HG03342 (cell line): ENCODE measurements at regions not wholly inside any gene's neighbourhood (a gene's known extent, or its start where the extent isn't known, plus 50 kb on each side); places are given as distances from the start of the nearest gene placed in this dataset.

ENCODE experiments used
- ATAC-seq: cut with Tn5 transposase; IDR thresholded peaks from one replicate; pipeline ENCODE4 v1.9.1; 2021; ENCODE audit warnings: mild to moderate bottlenecking, moderate library complexity; ENCODE audit not compliant: unreplicated experiment

DNA sequence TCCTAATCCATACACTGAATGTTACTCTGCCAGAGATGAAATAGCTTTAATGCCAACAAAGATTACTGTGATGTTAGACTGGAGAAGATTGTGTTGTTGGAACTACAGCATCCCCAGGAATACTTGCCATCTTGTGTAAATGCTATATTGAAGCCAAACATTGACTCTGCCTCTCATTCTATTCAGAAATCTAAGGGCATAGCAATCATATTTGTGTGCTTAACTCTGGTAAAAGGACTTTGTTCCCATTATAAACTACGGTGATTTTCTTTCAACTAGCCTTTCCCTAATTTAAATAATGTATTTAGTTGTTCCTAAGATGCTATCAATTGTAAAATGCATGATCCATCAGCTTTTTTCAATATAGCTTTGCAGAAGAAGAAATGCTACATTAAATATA lies 498.4 kb upstream of the LRRN3 start:
- no peak for ATAC-seq

DNA sequence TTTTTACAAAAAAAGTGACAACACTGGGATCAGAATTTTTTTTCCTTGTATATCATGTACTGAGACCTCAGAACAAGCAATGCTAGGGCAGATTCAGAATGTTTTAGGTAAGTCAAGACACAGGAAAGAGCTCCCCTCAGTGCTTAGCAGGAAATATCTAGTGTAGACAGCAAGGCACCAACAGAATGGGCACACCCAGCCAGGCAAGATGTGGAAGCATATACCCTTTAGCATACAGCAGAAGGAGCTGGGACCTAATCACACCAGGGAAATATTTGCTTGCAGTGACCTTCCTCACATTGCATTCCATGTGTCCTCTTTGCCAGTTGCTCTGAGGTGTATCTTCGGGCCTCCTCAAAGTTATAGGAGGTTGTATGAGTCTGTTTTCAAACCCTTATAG lies 497.6 kb upstream of the LRRN3 start:
- no peak for ATAC-seq

DNA sequence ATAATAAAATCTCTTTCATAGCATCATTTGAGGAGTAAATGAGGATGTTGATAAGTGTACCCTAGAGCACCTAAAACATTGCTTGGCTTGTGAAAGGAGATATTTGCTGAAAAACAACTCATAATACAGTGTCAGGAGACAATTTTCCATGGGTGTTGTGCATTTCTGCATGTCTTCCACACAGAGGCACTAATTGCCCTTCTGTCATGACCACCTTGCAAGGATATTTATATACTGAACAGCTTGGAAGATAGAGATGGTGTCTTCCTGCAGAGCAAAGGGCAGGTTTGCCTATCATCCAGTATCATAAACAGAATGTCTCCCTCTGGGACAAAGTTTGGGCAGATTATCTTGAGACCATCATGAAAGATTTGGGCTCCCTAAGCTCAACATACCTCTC lies 495.2 kb upstream of the LRRN3 start:
- ATAC-seq: no peak

DNA sequence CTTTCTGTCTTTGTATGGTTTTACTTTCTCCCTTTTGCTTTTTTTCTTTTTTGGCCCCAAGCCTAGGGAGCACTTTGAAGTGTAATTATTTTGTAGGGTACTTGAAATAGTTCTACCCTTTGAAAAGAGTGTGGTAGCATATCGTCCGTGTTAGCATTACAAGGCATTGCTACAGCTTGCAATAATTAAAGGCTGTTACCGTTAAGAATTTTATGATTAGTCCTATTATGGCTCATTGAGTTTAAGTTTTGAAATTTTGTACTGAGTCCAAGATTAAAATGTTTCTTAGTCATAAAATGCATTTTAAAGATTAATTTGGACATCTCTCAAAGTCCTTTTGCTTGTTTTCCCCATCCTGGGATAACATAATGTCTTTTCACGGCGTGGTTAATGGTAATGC lies 490.0 kb upstream of the LRRN3 start:
- no peak for ATAC-seq

DNA sequence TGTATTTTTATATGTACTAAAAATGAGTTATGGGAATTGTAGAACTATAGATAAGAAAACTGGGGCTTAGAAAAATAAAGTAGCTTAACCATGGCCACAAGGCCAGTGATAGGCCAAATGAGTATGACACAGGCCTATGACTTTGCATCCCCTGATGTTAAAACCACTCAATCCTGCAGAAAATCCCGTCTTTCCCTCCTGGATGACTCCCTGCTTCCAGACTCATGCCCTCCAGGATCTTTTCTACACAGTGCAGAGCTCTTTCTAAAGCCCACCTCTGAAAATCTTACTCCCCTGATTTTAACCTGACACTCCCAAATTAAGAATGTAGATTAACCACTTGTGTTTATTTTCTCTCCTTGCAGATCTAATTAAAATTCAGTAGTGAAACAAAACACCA lies 489.2 kb upstream of the LRRN3 start:
- no peak for ATAC-seq

DNA sequence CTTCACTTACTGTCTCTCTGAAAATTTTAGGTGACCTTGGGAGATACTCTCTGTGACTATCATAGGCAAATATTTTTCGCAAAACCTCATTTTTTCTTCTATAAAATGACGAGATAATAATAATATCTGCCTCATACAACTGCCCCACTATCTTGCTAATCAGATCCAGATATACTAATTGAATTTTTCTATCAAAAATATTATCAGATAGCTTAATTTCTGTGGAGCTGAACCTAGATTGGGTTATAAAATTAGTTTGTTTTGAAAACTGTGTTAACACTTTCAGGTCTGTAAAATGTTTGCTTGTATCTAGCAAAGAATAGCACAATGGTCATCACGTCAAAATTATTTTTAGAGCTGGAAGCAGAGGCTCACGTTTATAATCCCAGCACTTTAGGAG lies 486.7 kb upstream of the LRRN3 start:
- ATAC-seq: no peak

DNA sequence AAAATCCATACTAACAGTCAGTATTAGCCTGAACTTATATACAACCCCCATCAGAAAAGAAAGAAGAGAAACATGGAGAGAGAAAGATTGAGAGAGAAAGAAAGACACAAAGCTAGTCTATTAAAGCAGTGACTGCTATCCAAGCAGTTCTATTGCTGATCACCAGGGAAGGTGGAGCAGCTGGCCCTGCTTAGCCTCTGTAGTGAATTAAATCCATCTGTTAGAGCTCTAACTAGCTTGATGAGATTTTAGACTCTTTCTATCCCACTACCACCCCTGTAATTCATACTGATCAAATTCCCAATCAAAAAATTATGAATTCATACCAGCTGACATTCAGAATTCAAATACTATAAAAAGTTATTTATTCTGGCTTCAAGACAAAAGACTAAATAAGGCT lies 486.0 kb upstream of the LRRN3 start:
- no peak for ATAC-seq

DNA sequence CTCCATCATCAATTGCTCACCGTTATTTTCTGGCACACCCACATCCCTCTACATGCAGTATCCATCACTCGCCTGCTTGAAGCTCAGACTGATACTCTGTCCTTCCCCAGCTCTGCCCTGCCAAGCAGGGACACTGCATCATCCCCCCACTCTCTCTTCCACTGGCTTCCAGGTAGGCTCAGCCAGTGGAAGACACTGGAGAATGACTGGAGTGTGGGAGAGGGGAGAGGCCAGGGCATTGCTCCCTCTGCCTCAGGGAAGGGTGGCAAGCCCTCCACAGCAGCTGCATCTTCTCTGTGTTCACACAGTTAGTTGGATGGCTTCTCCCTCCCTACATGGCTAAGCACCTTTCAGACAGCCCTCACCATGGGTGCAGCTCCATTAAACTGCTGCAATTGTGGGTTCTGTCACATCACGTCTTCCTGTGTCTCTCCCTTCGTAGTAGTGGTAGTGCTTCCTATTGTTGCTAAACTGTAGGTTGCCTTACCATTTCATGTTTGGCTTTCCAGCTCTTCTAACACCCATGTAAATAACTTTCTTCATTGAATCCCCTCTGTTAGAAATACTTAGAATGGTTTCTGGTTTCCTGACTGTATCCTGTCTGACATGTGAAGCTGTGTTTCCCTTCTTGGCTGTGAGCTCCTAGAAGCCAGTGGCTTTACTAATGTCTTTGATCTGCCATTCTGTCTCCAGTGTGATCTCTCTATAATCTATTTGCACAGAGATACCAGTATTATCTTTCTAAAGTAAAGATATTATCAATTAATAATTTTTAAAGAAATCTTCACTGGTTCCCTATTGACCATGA lies 483.7 kb upstream of the LRRN3 start:
- ATAC-seq: no peak

DNA sequence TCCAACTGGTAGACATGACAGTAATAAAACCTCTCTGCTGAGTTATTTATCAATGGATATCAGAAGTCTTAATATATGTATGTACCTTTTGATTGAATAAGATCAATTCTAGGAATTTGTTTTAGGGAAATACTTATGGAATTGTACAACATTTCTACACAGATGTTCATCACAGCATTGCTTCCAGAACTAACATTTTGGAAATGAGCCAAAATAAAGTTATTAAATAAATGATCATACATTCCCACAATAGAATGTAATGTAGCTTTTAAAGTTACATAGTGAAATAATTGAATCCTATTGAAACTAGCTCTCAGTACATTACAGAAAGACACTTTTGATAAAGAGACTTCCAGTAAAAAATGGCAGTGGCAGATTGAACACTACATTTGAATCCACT lies 481.6 kb upstream of the LRRN3 start:
- no peak for ATAC-seq

DNA sequence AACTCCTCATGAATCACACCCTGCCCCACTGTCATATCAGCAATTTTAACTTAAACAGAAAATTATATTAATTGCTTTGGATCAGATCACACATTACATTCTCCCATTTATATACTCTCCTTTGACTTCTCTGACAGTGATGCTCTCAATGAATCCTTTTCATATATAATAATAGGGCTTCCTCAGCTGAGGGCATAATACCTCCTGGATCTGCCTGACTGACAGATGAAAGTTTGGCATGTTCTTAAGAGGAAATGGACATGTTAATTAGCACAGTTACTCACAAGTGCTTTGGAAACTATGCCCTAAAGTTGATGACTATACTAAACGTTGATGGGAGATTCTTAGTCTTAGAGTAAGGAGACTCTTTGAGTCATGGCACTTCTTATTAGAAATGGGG lies 478.2 kb upstream of the LRRN3 start:
- ATAC-seq: no peak
